NCI-H2196 treated with DMSO at 0.1 percent for 48 hours (cell line): ENCODE measurements at regions not wholly inside any gene's neighbourhood (a gene's known extent, or its start where the extent isn't known, plus 50 kb on each side); places are given as distances from the start of the nearest gene placed in this dataset.

Source experiments
- DNase-seq: peaks from one replicate; lab custom pipeline; 2025; ENCODE audit not compliant: unreplicated experiment; lab: John Stamatoyannopoulos, UW

DNA sequence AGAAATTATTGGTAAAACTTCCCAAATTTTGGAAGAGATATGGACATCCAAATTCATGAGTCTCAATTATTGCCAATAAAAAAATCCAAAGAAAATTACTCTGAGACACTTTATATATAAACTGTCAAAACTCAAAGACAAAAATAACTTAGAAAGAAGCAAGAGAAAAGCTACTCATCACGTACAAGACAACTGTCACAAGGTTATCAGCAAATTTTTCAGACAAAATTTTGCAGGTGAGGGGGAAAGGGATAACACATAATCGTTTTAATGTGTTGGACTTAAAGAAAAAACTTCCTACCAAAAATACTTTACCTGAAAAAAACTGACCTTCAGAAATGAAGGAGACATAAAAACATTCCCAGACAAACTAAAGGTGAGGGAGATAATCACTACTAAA lies 272.5 kb downstream of the THBS2 start:
- no peak for DNase-seq

GRCh38 chr6:168979254-168979653 lies 274.4 kb downstream of the THBS2 start:
- DNase-seq, result no peak

DNA sequence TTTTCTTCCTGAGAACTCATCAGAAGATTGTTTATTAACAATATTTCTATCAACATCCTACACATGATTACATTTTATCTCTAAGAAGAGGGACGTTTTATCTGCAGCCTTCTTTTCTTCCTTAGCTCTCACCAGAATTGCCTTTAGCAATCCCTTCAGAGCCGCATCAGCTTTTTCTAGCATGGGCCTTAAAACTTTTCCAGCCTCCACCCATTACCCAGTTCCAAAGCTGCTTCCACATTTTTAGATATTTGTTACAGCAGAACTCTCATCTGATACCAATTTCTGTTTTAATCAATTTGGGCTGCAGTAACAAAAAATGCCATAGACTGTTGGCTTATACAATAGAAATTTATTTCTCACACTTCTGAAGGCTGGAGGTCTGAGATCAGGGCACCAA lies 281.5 kb downstream of the THBS2 start:
- DNase-seq, result no peak

DNA sequence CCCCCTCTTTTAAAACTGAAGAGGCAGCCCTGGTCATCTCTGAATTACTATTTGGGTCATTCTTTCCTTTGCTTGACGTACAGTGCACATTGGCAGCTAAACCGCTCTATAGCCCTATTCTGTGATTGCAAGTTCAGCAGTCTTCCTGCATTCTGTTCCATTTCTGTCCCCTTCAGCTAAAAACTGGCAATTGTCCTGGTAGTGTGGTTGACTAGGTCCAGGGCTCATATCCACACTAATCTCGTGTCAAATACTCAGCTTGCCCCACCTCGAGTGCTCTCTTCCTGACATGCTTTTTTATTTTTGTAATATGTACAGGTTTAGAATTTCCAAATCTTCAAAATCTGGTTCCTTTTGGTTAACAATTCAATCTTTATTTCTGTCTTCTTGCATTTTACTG lies 282.1 kb downstream of the THBS2 start:
- DNase-seq, result no peak

GRCh38 chr6:168968801-168969200 lies 284.8 kb downstream of the THBS2 start:
- DNase-seq, result no peak

DNA sequence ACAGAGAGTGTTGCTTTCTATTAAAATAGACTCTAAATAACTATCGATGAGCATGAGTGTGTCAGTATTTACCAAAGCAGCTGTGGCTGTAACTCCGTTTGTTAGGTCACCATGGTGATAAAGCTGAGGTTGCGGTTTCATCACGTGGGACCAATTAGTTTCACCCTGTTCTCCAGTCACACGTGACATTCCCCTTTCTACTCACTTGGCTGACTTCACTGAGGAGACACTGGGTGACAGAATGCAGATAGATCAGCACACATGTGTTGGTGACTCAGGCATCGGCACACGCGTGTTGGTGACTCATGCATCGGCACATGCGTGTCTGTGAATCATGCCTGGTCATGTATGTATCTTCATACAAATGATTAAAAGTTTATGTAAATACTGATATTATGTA lies 285.4 kb downstream of the THBS2 start:
- no peak for DNase-seq

DNA sequence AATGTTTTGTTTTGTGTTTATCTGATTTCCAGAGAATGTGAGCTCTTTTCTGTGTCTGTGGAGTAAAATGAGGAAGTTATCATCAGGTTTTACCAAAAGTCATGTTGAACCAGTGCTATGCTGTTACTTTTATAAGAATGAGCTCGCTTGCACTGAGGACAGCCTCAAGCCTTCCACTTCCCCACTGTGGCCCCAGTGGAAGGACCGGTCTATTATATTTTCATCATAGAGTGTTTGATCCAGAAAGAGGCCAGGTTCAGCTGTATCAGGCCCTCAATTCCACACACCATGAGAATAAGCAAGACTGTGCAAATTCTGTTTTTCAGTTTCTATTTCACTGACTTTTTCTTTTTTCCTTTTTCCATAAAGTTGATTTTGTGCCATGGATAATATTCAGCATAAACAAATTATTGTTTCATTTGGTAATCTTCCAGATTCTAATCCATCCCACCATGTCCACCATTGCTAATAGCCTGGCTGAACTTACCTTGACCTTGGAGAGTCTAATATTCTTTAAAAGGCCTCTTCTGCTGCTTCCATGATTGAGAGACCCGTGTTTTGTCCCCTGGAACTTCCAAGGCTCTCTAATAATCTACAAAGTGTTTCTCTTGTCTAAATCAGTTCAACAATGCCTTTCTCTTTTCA lies 286.2 kb downstream of the THBS2 start:
- DNase-seq, result no peak

- DNase-seq, result no peak
These were observed 289.4 kb downstream of the THBS2 start for GRCh38 chr6:168964138-168964835.

- no peak for DNase-seq
These were observed 290.8 kb downstream of the THBS2 start for GRCh38 chr6:168962886-168963285.

DNA sequence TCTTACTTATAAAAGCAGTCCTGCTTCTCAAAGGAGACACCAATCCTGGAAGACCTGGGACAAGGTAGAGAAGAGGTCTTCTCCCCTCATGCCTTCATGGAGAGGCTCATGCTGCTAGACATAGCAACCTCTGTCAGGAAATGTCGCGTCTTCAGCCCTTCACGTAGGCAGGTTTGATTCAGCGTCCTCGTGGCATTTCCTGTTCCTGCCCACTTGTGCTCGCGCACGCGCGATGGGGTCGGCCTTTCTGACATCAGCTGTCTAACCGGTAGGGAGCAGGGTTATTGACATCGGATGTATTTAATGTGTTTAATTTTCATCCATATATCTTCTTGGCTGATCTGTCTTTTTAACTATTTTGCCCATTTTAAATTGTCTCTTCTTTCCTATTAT lies 292.4 kb downstream of the THBS2 start:
- no peak for DNase-seq

- DNase-seq, result no peak
These were observed 292.9 kb downstream of the THBS2 start for GRCh38 chr6:168960551-168961263.

- DNase-seq, result no peak
These were observed 293.9 kb downstream of the THBS2 start for GRCh38 chr6:168959696-168960095.

- peak; percentile 35 for DNase-seq
These were observed 296.5 kb downstream of the THBS2 start for GRCh38 chr6:168956884-168957730.

DNA sequence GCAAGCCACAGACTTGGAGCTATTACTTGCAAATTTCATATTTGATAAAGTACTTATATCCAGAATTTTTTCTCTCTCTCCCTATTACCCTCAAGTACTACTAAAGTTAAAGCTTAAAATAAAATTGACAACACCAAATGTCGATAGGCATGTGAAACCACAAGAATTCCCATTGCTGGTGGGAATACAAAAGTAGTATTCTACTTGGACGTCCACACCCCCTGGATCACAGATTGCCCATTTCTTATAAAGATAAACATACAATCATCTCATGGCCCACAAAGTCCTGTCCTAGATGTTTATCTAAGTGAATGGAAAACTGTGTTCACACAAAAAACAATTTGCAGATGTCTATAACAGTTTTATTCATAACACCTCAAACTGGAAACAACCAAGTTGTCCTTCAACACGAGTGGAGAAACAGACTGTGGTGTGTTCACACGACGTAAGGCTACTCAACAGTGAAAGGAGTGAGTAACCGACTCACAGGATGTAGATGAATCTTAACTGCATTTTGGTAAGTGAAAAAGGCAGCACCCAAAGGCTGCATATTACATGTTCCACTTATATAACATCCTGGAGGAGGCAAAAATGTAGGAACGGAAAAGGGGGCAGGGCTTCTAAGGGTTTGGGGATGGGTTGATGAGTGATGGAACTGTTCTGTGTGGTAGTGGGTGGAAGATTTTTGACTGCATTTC lies 297.4 kb downstream of the THBS2 start:
- no peak for DNase-seq

- no peak for DNase-seq
These were observed 300.2 kb downstream of the THBS2 start for GRCh38 chr6:168953461-168953860.

DNA sequence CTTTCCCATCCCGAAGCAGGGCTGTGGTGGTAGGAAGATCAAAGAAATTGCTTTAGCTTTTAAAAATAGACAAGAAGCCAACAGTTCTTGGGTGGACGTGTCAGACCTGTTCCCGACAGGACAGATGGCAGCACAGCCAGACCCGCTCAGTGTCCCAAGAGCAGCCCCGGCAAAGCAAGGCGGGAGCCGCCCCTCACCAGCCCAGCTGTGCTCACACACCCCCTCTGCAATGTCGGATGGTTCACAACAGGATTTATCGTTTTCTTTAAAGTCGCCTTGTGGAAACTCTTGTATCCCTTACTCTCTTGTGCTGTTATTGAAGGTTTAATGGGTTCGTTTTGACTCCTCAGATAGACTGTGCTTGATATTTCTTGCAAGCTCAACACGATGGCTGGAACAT lies 302.4 kb downstream of the THBS2 start:
- no peak for DNase-seq

DNA sequence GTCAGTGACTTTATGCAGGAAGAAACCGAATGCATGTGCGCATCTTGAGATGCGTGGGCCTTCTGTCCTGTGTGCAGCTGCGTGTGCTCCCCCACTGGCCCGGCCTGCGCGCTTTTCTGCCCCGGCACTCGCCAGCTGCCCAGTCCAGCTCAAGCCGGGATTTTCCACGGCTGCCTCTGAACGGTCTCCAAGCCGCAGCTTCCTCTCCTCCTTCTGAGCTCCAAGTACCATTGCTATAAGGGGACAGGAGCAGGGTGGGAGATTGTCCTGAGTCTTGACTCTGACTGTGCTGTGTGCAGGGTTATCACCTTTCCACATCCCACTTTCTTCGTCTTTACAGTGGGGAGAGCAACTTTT lies 302.8 kb downstream of the THBS2 start:
- no peak for DNase-seq

DNA sequence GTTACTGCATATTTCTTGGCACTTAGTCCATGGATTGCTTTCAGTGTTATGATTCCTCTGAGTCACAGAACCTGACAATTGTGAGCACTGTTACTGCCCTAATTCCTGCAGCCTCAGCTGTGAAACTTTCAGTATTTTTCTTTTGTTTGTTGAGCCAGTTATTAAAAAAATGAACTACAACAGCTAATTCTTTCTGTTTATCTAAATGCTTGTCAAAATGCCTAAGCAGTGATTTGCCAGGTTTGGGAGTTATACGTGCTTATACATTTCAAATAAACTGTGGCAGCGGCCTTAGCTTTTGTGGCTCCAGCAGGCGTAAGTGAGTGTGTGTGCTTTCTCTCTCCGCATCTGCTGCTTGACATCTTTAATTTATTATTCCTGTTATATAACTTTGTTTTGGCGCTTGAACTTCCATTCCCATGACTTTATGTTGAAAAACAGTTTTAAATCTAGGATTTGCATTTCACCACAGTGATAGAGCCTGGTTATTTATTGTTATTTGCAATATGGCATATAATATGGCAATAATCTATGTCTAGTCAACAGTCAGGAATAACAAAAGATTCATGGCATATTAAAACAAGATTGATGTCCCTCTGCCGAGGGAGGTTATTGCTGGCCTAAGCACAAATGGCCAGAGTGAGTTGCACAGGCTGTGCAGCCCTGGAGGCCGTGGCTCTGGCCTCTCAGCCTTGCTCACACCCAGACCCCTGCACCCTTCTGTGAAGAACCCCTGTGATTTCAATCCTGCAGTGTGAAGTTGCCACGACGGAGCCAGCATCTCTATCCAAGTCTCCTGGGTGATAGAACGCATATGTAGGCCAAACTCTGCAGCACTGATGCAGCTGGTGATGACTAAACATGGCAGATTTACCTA lies 303.4 kb downstream of the THBS2 start:
- no peak for DNase-seq

DNA sequence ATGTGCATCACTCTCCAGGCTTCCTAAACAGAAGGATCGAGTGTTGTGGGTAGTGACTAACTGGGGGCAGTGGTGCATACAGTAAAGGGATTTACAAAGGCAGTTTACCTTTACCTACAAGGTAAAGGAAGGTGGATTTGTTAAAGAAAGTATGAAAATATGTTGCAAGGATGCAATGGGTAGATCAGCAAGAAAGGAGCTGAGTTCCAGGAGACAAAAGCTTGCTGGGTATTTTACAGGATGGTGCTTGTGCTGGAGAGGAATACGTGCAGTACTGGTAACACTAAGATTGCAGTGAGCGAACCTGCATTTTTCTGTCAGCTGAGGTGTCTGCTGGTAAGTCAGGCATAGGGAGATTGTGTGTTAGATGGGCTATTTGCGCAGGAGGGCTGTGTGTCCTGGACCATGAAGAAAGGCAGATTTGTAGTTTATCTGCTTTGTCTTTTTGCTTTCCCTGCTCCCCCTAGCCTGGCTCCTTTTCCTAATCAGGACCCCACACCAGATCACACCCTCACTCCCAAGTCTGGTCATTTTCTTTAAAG lies 304.6 kb downstream of the THBS2 start:
- DNase-seq, result no peak

DNA sequence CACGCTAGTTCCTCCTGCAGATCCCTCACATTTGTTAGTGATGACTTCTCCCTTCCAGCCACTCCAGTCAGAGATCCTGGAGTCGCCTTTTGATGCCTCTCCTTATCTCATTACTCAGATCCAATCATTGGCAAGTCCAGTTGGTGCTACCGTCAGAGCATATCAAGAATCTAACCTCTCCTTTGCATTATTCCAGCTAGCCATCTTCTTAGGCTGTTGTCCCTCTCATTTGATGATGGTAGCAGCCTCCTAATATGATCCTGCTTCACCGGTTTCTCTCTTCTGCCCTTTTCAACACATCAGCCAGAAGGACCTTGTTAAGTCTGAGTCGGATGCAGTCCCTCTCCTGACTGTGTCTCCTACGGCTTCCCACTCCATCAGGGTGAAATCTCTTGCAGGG lies 305.6 kb downstream of the THBS2 start:
- DNase-seq, result no peak
